ENCODE measurements at regions not wholly inside any gene's neighbourhood (a gene's known extent, or its start where the extent isn't known, plus 50 kb on each side); places are given as distances from the start of the nearest gene placed in this dataset.

DNA sequence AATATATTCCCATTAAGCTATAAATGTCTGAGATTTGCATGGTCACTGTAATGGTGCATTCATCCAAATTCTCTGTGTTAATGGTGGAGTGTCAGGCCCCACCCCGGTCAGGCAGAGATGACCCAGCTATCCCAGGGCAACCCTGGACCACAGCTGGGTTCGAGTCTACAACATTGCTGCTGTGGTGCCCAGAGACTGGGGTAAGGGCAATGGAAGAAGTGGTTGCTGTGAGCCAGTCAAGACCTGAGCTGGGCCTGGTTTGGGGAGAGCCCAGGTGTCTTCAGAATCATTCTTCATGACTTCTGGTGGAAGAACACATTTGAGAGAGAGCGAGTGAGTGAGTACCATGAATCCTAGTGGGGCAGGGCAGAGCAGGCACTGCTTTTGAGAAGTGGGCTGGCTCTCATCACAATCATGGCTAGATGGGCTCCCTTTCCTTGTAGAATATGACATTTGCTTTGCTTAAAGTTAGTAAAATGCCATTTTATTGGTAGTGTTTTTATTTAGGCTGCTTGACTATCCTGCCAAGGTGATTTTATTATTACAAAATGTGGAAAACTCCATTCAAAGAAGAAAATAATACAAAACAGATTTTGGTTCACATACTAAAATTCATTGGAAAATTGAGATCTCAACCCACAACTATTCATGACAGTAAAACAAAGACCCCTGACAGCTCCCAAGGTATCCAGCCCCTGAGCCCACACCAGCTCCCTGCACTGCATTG lies 125.8 kb upstream of the SLC25A48 start:
- Histone ChIP-seq H3K79me2 (replicated peaks; ENCODE audit: insufficient read depth) (no peaks in the 10 kb centered on the region), H3F3A (replicated peaks; ENCODE audit: low read depth) (no peaks in the 10 kb centered on the region), H2AFZ (no peak overlapping the region), H3K4me3 (no peak overlapping the region), H3K9me2 (ENCODE audit: insufficient read depth) (no peaks in the 10 kb centered on the region; the same call in 1 of the 2 replicates), H3K27ac (ENCODE audit: low read depth) (no peak overlapping the region), H3K36me3 (ENCODE audit: insufficient read depth) (no peaks in the 10 kb centered on the region), H3K4me2 (no peak overlapping the region), H4K20me1 (replicated peaks; ENCODE audit: insufficient read depth) (no peaks in the 10 kb centered on the region), H3K4me1 (ENCODE audit: insufficient read depth) (no peaks in the 10 kb centered on the region), H3K27me3 (ENCODE audit: insufficient read depth) (no peaks in the 10 kb centered on the region)
- no peak for DNase-seq (ENCODE audit: low spot score)
- no peak for ATAC-seq
- Mint-ChIP-seq H3K27ac (no peak overlapping the region), H3K27me3 (ENCODE audit: insufficient read depth, low read depth, poor library complexity) (no peaks in the 10 kb centered on the region), H3K4me1 (peaks cover 11% of the 10 kb centered on the region), H3K4me3 (no peak overlapping the region), H3K9me3 (no peaks in the 10 kb centered on the region), H3K36me3 (ENCODE audit: low read depth) (no peaks in the 10 kb centered on the region)
- no peak for TF ChIP-seq REST (IDR thresholded peaks at IDR 0.05; ENCODE audit: unreplicated experiment)
- TF ChIP-seq, protein P1, sequence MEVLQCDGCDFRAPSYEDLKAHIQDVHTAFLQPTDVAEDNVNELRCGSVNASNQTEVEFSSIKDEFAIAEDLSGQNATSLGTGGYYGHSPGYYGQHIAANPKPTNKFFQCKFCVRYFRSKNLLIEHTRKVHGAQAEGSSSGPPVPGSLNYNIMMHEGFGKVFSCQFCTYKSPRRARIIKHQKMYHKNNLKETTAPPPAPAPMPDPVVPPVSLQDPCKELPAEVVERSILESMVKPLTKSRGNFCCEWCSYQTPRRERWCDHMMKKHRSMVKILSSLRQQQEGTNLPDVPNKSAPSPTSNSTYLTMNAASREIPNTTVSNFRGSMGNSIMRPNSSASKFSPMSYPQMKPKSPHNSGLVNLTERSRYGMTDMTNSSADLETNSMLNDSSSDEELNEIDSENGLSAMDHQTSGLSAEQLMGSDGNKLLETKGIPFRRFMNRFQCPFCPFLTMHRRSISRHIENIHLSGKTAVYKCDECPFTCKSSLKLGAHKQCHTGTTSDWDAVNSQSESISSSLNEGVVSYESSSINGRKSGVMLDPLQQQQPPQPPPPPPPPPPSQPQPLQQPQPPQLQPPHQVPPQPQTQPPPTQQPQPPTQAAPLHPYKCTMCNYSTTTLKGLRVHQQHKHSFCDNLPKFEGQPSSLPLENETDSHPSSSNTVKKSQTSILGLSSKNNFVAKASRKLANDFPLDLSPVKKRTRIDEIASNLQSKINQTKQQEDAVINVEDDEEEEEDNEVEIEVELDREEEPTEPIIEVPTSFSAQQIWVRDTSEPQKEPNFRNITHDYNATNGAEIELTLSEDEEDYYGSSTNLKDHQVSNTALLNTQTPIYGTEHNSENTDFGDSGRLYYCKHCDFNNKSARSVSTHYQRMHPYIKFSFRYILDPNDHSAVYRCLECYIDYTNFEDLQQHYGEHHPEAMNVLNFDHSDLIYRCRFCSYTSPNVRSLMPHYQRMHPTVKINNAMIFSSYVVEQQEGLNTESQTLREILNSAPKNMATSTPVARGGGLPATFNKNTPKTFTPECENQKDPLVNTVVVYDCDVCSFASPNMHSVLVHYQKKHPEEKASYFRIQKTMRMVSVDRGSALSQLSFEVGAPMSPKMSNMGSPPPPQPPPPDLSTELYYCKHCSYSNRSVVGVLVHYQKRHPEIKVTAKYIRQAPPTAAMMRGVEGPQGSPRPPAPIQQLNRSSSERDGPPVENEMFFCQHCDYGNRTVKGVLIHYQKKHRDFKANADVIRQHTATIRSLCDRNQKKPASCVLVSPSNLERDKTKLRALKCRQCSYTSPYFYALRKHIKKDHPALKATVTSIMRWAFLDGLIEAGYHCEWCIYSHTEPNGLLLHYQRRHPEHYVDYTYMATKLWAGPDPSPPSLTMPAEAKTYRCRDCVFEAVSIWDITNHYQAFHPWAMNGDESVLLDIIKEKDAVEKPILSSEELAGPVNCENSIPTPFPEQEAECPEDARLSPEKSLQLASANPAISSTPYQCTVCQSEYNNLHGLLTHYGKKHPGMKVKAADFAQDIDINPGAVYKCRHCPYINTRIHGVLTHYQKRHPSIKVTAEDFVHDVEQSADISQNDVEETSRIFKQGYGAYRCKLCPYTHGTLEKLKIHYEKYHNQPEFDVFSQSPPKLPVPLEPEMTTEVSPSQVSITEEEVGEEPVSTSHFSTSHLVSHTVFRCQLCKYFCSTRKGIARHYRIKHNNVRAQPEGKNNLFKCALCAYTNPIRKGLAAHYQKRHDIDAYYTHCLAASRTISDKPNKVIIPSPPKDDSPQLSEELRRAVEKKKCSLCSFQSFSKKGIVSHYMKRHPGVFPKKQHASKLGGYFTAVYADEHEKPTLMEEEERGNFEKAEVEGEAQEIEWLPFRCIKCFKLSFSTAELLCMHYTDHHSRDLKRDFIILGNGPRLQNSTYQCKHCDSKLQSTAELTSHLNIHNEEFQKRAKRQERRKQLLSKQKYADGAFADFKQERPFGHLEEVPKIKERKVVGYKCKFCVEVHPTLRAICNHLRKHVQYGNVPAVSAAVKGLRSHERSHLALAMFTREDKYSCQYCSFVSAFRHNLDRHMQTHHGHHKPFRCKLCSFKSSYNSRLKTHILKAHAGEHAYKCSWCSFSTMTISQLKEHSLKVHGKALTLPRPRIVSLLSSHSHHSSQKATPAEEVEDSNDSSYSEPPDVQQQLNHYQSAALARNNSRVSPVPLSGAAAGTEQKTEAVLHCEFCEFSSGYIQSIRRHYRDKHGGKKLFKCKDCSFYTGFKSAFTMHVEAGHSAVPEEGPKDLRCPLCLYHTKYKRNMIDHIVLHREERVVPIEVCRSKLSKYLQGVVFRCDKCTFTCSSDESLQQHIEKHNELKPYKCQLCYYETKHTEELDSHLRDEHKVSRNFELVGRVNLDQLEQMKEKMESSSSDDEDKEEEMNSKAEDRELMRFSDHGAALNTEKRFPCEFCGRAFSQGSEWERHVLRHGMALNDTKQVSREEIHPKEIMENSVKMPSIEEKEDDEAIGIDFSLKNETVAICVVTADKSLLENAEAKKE (CRISPR knock-in tag; IDR thresholded peaks at IDR 0.05) = no peak
- no peak for TF ChIP-seq CREB1 (CRISPR knock-in tag; IDR thresholded peaks at IDR 0.05; ENCODE audit: low read depth)
- TF ChIP-seq ZNF331 (CRISPR knock-in tag; IDR thresholded peaks at IDR 0.05; ENCODE audit: low read depth) = no peak
- TF ChIP-seq, protein P2, sequence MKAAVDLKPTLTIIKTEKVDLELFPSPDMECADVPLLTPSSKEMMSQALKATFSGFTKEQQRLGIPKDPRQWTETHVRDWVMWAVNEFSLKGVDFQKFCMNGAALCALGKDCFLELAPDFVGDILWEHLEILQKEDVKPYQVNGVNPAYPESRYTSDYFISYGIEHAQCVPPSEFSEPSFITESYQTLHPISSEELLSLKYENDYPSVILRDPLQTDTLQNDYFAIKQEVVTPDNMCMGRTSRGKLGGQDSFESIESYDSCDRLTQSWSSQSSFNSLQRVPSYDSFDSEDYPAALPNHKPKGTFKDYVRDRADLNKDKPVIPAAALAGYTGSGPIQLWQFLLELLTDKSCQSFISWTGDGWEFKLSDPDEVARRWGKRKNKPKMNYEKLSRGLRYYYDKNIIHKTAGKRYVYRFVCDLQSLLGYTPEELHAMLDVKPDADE (IDR thresholded peaks at IDR 0.05) = no peak
- no peak for TF ChIP-seq ZNF114 (CRISPR knock-in tag; IDR thresholded peaks at IDR 0.05)
- TF ChIP-seq CTCF (conservative IDR thresholded peaks at IDR 0.05; ENCODE audit: low read depth in 2 of 2) = no peak
- TF ChIP-seq POLR2AphosphoS5 (IDR thresholded peaks at IDR 0.05; ENCODE audit: low read depth) = no peak
